ENCODE measurements at regions not wholly inside any gene's neighbourhood (a gene's known extent, or its start where the extent isn't known, plus 50 kb on each side); places are given as distances from the start of the nearest gene placed in this dataset.
A peak's percentile ranks its signal among the peaks of the same experiment; 100 is the strongest.

DNA sequence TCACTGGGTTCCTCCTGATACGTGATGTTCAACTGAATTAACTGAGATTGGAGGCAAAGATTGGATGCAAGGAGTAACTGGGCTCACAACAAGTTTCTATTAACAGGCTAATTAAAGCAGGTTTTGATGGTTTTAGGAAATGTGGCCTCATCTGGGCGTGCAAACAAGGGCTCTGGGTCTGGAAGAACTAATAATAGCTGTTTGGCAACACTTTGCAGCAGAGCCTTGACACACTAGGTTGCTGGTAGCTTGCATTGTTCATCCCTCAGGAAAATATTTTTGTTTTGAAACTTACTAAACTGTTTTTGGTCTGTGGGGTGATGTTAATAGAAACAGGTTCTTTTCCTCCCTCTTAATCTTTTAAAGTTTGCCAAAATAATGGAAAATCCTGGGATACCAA lies 117.2 kb upstream of the CD93 start:
- Histone ChIP-seq H3K9ac (ENCODE audit: low read length in 3 of 3) (no peak overlapping the region), H3K27ac (ENCODE audit: low read depth in 2 of 2, low read length in 2 of 2) (no peak overlapping the region), H3K4me1 (ENCODE audit: control insufficient read depth in 2 of 3, insufficient read depth in 2 of 3, low read depth in 1 of 3, low read length in 3 of 3) (peaks cover 0 to 17% (median 14%) of the 10 kb centered on the region in 3 donors), H3K9me3 (ENCODE audit: control insufficient read depth in 2 of 3, insufficient read depth in 1 of 3, low read length in 3 of 3) (no peaks in the 10 kb centered on the region), H3K4me3 (ENCODE audit: low read length in 3 of 3) (no peak overlapping the region), H3K27me3 (ENCODE audit: control insufficient read depth, insufficient read depth, low read length) (no peaks in the 10 kb centered on the region), H3K36me3 (ENCODE audit: control insufficient read depth in 2 of 3, insufficient read depth in 3 of 3, low read length in 3 of 3) (no peaks in the 10 kb centered on the region)
- FAIRE-seq: no peak
- no peak for DNase-seq
- TF ChIP-seq, protein P1, sequence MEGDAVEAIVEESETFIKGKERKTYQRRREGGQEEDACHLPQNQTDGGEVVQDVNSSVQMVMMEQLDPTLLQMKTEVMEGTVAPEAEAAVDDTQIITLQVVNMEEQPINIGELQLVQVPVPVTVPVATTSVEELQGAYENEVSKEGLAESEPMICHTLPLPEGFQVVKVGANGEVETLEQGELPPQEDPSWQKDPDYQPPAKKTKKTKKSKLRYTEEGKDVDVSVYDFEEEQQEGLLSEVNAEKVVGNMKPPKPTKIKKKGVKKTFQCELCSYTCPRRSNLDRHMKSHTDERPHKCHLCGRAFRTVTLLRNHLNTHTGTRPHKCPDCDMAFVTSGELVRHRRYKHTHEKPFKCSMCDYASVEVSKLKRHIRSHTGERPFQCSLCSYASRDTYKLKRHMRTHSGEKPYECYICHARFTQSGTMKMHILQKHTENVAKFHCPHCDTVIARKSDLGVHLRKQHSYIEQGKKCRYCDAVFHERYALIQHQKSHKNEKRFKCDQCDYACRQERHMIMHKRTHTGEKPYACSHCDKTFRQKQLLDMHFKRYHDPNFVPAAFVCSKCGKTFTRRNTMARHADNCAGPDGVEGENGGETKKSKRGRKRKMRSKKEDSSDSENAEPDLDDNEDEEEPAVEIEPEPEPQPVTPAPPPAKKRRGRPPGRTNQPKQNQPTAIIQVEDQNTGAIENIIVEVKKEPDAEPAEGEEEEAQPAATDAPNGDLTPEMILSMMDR (IDR thresholded peaks at IDR 0.05; ENCODE audit: borderline replicate concordance, extremely low read depth, insufficient read depth): no peak
- intact Hi-C loops (cut with DNase I): no loop called here

DNA sequence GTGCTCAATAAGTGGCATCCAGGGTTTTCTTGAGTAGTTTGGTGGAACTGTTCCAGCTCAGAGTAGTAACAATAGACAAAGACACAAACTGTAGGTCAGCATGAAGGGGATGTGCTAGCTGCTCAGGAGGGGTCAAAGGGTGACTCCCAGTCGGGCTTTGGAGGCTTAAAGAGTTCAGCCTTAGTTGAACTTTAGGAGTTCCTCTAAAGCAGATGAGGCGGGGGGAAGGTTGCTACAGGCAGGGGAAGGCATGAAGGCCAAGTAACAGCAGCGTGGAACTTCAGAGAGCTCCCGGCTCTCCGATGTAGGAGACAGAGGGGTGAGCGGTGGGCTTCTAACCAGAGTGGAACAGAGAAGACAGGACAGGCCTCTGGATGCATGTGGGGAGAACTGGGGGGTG lies 115.5 kb upstream of the CD93 start:
- no peak overlapping the region for H3K9ac ChIP-seq (ENCODE audit: low read length in 3 of 3)
- no peaks in the 10 kb centered on the region for H3K27me3 ChIP-seq (ENCODE audit: control insufficient read depth, insufficient read depth, low read length)
- no peaks in the 10 kb centered on the region for H3K9me3 ChIP-seq (ENCODE audit: control insufficient read depth in 2 of 3, insufficient read depth in 1 of 3, low read length in 3 of 3)
- H3K36me3 ChIP-seq (ENCODE audit: control insufficient read depth in 2 of 3, insufficient read depth in 3 of 3, low read length in 3 of 3): no peaks in the 10 kb centered on the region
- H3K4me1 ChIP-seq (ENCODE audit: control insufficient read depth in 2 of 3, insufficient read depth in 2 of 3, low read depth in 1 of 3, low read length in 3 of 3): peaks cover 0 to 17% (median 13%) of the 10 kb centered on the region in 3 donors
- H3K4me3 ChIP-seq (ENCODE audit: low read length in 3 of 3): no peak overlapping the region
- TF ChIP-seq, protein P1 (IDR thresholded peaks at IDR 0.05; ENCODE audit: borderline replicate concordance, extremely low read depth, insufficient read depth): no peak
- intact Hi-C loops (cut with DNase I): no loop called here
- H3K27ac ChIP-seq (ENCODE audit: low read depth in 2 of 2, low read length in 2 of 2): no peak overlapping the region
- DNase-seq: peak in 1 of 5 donors; percentile 33
- no peak for FAIRE-seq

DNA sequence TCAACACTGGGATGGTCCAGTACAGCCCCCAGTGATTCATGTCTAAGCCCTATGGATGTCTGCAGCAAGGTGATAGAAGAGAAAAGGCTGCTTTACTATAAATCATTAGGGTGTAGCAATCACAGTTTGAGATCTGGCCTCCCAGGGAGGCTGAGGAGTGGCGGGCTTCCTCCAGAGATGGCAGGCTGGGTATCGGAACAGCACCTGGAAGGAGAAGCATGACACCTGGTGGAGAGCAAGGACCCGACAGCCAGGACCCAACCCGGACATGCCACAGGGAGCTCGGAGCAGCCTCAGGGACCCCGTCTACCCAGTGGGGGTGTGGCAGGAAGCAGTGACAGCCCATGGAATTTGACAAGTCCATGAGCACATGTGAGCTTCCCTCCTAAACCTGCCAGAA lies 114.8 kb upstream of the CD93 start:
- no peak overlapping the region for H3K4me3 ChIP-seq (ENCODE audit: low read length in 3 of 3)
- no peak for FAIRE-seq
- H3K27me3 ChIP-seq (ENCODE audit: control insufficient read depth, insufficient read depth, low read length): no peaks in the 10 kb centered on the region
- H3K9me3 ChIP-seq (ENCODE audit: control insufficient read depth in 2 of 3, insufficient read depth in 1 of 3, low read length in 3 of 3): no peaks in the 10 kb centered on the region
- TF ChIP-seq, protein P1 (IDR thresholded peaks at IDR 0.05; ENCODE audit: borderline replicate concordance, extremely low read depth, insufficient read depth): peak; percentile 54
- H3K27ac ChIP-seq (ENCODE audit: low read depth in 2 of 2, low read length in 2 of 2): no peak overlapping the region
- peaks cover 0 to 9% (median 5%) of the 10 kb centered on the region in 3 donors for H3K4me1 ChIP-seq (ENCODE audit: control insufficient read depth in 2 of 3, insufficient read depth in 2 of 3, low read depth in 1 of 3, low read length in 3 of 3)
- H3K36me3 ChIP-seq (ENCODE audit: control insufficient read depth in 2 of 3, insufficient read depth in 3 of 3, low read length in 3 of 3): no peaks in the 10 kb centered on the region
- no peak overlapping the region for H3K9ac ChIP-seq (ENCODE audit: low read length in 3 of 3)
- intact Hi-C loops (cut with DNase I): no loop called here
- DNase-seq: peak in 4 of 5 donors; percentile 33 to 72 (median 41)

DNA sequence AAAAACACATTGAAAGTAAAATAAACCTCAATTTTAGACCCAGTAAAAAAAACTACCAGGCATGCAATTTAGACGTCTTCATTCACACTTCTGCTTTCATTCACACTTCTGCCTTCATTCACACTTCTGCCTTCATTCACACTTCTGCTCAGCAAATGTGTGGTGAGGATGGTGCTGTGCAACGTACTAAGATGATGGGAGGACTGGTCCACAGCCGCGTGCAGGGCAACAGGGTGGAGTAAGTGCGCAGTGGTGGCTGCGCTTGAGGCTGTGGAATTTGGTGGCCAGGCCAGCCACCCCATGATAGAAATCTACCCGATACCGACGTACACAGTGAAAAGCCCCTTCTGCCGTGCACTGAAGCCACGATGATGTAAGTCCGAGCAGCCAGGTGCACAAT lies 114.3 kb upstream of the CD93 start:
- Histone ChIP-seq H3K27me3 (ENCODE audit: control insufficient read depth, insufficient read depth, low read length) (no peaks in the 10 kb centered on the region), H3K4me3 (ENCODE audit: low read length in 3 of 3) (no peak overlapping the region), H3K9me3 (ENCODE audit: control insufficient read depth in 2 of 3, insufficient read depth in 1 of 3, low read length in 3 of 3) (no peaks in the 10 kb centered on the region), H3K4me1 (ENCODE audit: control insufficient read depth in 2 of 3, insufficient read depth in 2 of 3, low read depth in 1 of 3, low read length in 3 of 3) (peaks cover 0 to 6% (median 2%) of the 10 kb centered on the region in 3 donors), H3K27ac (ENCODE audit: low read depth in 2 of 2, low read length in 2 of 2) (no peak overlapping the region), H3K9ac (ENCODE audit: low read length in 3 of 3) (no peak overlapping the region), H3K36me3 (ENCODE audit: control insufficient read depth in 2 of 3, insufficient read depth in 3 of 3, low read length in 3 of 3) (no peaks in the 10 kb centered on the region)
- TF ChIP-seq, protein P1 (IDR thresholded peaks at IDR 0.05; ENCODE audit: borderline replicate concordance, extremely low read depth, insufficient read depth): no peak
- intact Hi-C loops (cut with DNase I): no loop called here
- FAIRE-seq: no peak
- peak in 1 of 5 donors; percentile 40 for DNase-seq

Data from kidney (tissue), 13 donors.